ENCODE measurements at regions not wholly inside any gene's neighbourhood (a gene's known extent, or its start where the extent isn't known, plus 50 kb on each side); places are given as distances from the start of the nearest gene placed in this dataset.
A peak's percentile ranks its signal among the peaks of the same experiment; 100 is the strongest.
"Not testable (repeated sequence)": the region's sequence is repeated elsewhere in the genome, so short reads cannot be mapped to it uniquely, and the experiment has no call there.

GRCh38 chr6:27049863-27050781 is 197.4 kb upstream of the PRSS16 start:
- Mint-ChIP-seq H3K27ac (peak overlapping the region in 1 of 3 donors; percentile 27), H3K27me3 (peaks cover 3% of the 10 kb centered on the region), H3K4me1 (no peaks in the 10 kb centered on the region), H3K36me3 (no peaks in the 10 kb centered on the region), H3K9me3 (peaks cover 0 to 1% (median 0%) of the 10 kb centered on the region in 3 donors), H3K4me3 (peak overlapping the region in 1 of 4 donors; percentile 66)

GRCh38 chr6:27052082-27052730 is 195.3 kb upstream of the PRSS16 start:
- H3K36me3 Mint-ChIP-seq, H3K9me3 Mint-ChIP-seq, H3K4me1 Mint-ChIP-seq, H3K27ac Mint-ChIP-seq, H3K27me3 Mint-ChIP-seq, H3K4me3 Mint-ChIP-seq: not testable (repeated sequence)

GRCh38 chr6:27052731-27053082 is 194.8 kb upstream of the PRSS16 start:
- no peaks in the 10 kb centered on the region for H3K4me1 Mint-ChIP-seq

GRCh38 chr6:27053738-27054137 is 193.8 kb upstream of the PRSS16 start:
- H3K9me3 Mint-ChIP-seq = peaks cover 0 to 1% (median 0%) of the 10 kb centered on the region in 3 donors
- H3K27me3 Mint-ChIP-seq = peaks cover 4% of the 10 kb centered on the region
- H3K4me3 Mint-ChIP-seq = no peak overlapping the region
- H3K4me1 Mint-ChIP-seq = no peaks in the 10 kb centered on the region
- H3K36me3 Mint-ChIP-seq = no peaks in the 10 kb centered on the region
- no peak overlapping the region for H3K27ac Mint-ChIP-seq

More at GRCh38 chr6:27052731-27053082, 194.8 kb upstream of the PRSS16 start:
- Mint-ChIP-seq H3K36me3 (no peaks in the 10 kb centered on the region), H3K4me3 (no peak overlapping the region), H3K27ac (no peak overlapping the region), H3K27me3 (peaks cover 5% of the 10 kb centered on the region), H3K9me3 (peaks cover 0 to 1% (median 0%) of the 10 kb centered on the region in 3 donors)

- H3K27ac Mint-ChIP-seq = no peak overlapping the region
- peaks cover 4% of the 10 kb centered on the region for H3K27me3 Mint-ChIP-seq
- no peaks in the 10 kb centered on the region for H3K4me1 Mint-ChIP-seq
- H3K4me3 Mint-ChIP-seq = peak overlapping the region in 1 of 4 donors; percentile 30
- no peaks in the 10 kb centered on the region for H3K9me3 Mint-ChIP-seq
- H3K36me3 Mint-ChIP-seq = no peaks in the 10 kb centered on the region
Observed at GRCh38 chr6:27056615-27057014, 190.9 kb upstream of the PRSS16 start.

GRCh38 chr6:27059621-27060425 is 187.7 kb upstream of the PRSS16 start:
- H3K4me1 Mint-ChIP-seq = no peaks in the 10 kb centered on the region
- H3K9me3 Mint-ChIP-seq = no peaks in the 10 kb centered on the region
- no peak overlapping the region for H3K4me3 Mint-ChIP-seq
- no peak overlapping the region for H3K27ac Mint-ChIP-seq
- no peaks in the 10 kb centered on the region for H3K36me3 Mint-ChIP-seq
- H3K27me3 Mint-ChIP-seq = peaks cover 3% of the 10 kb centered on the region

- peaks cover 8% of the 10 kb centered on the region for H3K27me3 Mint-ChIP-seq
- H3K4me3 Mint-ChIP-seq = no peak overlapping the region
- no peaks in the 10 kb centered on the region for H3K9me3 Mint-ChIP-seq
- H3K4me1 Mint-ChIP-seq = peaks cover 0 to 1% (median 0%) of the 10 kb centered on the region in 3 donors
- no peaks in the 10 kb centered on the region for H3K36me3 Mint-ChIP-seq
- no peak overlapping the region for H3K27ac Mint-ChIP-seq
Observed at GRCh38 chr6:27061235-27061993, 186.1 kb upstream of the PRSS16 start.

GRCh38 chr6:27062755-27063154 is 184.7 kb upstream of the PRSS16 start:
- peaks cover 9% of the 10 kb centered on the region for H3K27me3 Mint-ChIP-seq
- H3K4me1 Mint-ChIP-seq = peaks cover 0 to 1% (median 0%) of the 10 kb centered on the region in 3 donors

GRCh38 chr6:27065183-27065582 is 182.3 kb upstream of the PRSS16 start:
- H3K27me3 Mint-ChIP-seq = peaks cover 11% of the 10 kb centered on the region
- H3K36me3 Mint-ChIP-seq = peaks cover 1% of the 10 kb centered on the region
- no peak overlapping the region for H3K27ac Mint-ChIP-seq
- no peaks in the 10 kb centered on the region for H3K9me3 Mint-ChIP-seq
- peaks cover 0 to 1% (median 0%) of the 10 kb centered on the region in 3 donors for H3K4me1 Mint-ChIP-seq
- no peak overlapping the region for H3K4me3 Mint-ChIP-seq

More at GRCh38 chr6:27062755-27063154, 184.7 kb upstream of the PRSS16 start:
- Mint-ChIP-seq H3K4me3 (no peak overlapping the region), H3K27ac (no peak overlapping the region), H3K9me3 (no peaks in the 10 kb centered on the region), H3K36me3 (no peaks in the 10 kb centered on the region)

GRCh38 chr6:27066381-27066780 is 181.1 kb upstream of the PRSS16 start:
- H3K27me3 Mint-ChIP-seq = peaks cover 16% of the 10 kb centered on the region
- no peak overlapping the region for H3K27ac Mint-ChIP-seq
- H3K9me3 Mint-ChIP-seq = no peaks in the 10 kb centered on the region
- H3K4me3 Mint-ChIP-seq = no peak overlapping the region
- peaks cover 1% of the 10 kb centered on the region for H3K36me3 Mint-ChIP-seq
- peaks cover 0 to 1% (median 0%) of the 10 kb centered on the region in 3 donors for H3K4me1 Mint-ChIP-seq

GRCh38 chr6:27066802-27067201 is 180.7 kb upstream of the PRSS16 start:
- Mint-ChIP-seq H3K27ac (no peak overlapping the region), H3K27me3 (peaks cover 16% of the 10 kb centered on the region), H3K4me1 (peaks cover 0 to 1% (median 0%) of the 10 kb centered on the region in 3 donors), H3K4me3 (no peak overlapping the region), H3K36me3 (peaks cover 1% of the 10 kb centered on the region), H3K9me3 (no peaks in the 10 kb centered on the region)

- no peaks in the 10 kb centered on the region for H3K4me1 Mint-ChIP-seq
- H3K27ac Mint-ChIP-seq = no peak overlapping the region
- peaks cover 13% of the 10 kb centered on the region for H3K27me3 Mint-ChIP-seq
- no peaks in the 10 kb centered on the region for H3K36me3 Mint-ChIP-seq
- H3K9me3 Mint-ChIP-seq = no peaks in the 10 kb centered on the region
- H3K4me3 Mint-ChIP-seq = no peak overlapping the region
Observed at GRCh38 chr6:27073441-27073840, 174.1 kb upstream of the PRSS16 start.

- Mint-ChIP-seq H3K9me3 (no peaks in the 10 kb centered on the region), H3K36me3 (no peaks in the 10 kb centered on the region), H3K4me3 (no peak overlapping the region), H3K27ac (no peak overlapping the region), H3K4me1 (peaks cover 0 to 5% (median 0%) of the 10 kb centered on the region in 3 donors), H3K27me3 (peaks cover 11% of the 10 kb centered on the region)
Observed at GRCh38 chr6:27076116-27076515, 171.4 kb upstream of the PRSS16 start.

- Mint-ChIP-seq H3K4me1 (peaks cover 0 to 5% (median 0%) of the 10 kb centered on the region in 3 donors), H3K36me3 (no peaks in the 10 kb centered on the region), H3K27ac (peak overlapping the region in 1 of 3 donors; percentile 44), H3K9me3 (no peaks in the 10 kb centered on the region), H3K27me3 (peaks cover 9% of the 10 kb centered on the region), H3K4me3 (peak overlapping the region in 3 of 4 donors; percentile 29 to 71 (median 70))
Observed at GRCh38 chr6:27078734-27079357, 168.7 kb upstream of the PRSS16 start.
